HG03097 (cell line): ENCODE measurements at regions not wholly inside any gene's neighbourhood (a gene's known extent, or its start where the extent isn't known, plus 50 kb on each side); places are given as distances from the start of the nearest gene placed in this dataset.
"Not testable (repeated sequence)": the region's sequence is repeated elsewhere in the genome, so short reads cannot be mapped to it uniquely, and the experiment has no call there.

ENCODE experiments used
- ATAC-seq: cut with Tn5 transposase; IDR thresholded peaks from one replicate; pipeline ENCODE4 v1.9.1; 2021; ENCODE audit not compliant: unreplicated experiment, low FRiP score

GRCh38 chr5:83810511-83810910 lies 89.9 kb upstream of the HAPLN1 start:
- ATAC-seq, result no peak

GRCh38 chr5:83802686-83803085 lies 82.0 kb upstream of the HAPLN1 start:
- ATAC-seq, result no peak

- ATAC-seq, result no peak
These were observed 79.5 kb upstream of the HAPLN1 start for GRCh38 chr5:83800201-83800600.

GRCh38 chr5:83799020-83799419 lies 78.4 kb upstream of the HAPLN1 start:
- not testable (repeated sequence) for ATAC-seq

GRCh38 chr5:83789371-83789770 lies 68.7 kb upstream of the HAPLN1 start:
- no peak for ATAC-seq

- ATAC-seq, result no peak
These were observed 67.0 kb upstream of the HAPLN1 start for GRCh38 chr5:83787631-83788030.

GRCh38 chr5:83785176-83785668 lies 64.6 kb upstream of the HAPLN1 start:
- no peak for ATAC-seq

GRCh38 chr5:83780699-83781350 lies 60.2 kb upstream of the HAPLN1 start:
- ATAC-seq, result no peak

GRCh38 chr5:83777856-83778255 lies 57.2 kb upstream of the HAPLN1 start:
- ATAC-seq, result no peak

- ATAC-seq, result no peak
These were observed 55.9 kb upstream of the HAPLN1 start for GRCh38 chr5:83776437-83777031.
